GM19324 (cell line): ENCODE measurements at regions not wholly inside any gene's neighbourhood (a gene's known extent, or its start where the extent isn't known, plus 50 kb on each side); places are given as distances from the start of the nearest gene placed in this dataset.

Experiments used
- ATAC-seq: cut with Tn5 transposase; IDR thresholded peaks from one replicate; pipeline ENCODE4 v1.9.1; 2021; ENCODE audit warnings: mild to moderate bottlenecking, moderate library complexity; ENCODE audit not compliant: unreplicated experiment, low FRiP score

GRCh38 chr7:118072893-118073674 is 110.9 kb upstream of the LSM8 start:
- no peak for ATAC-seq

GRCh38 chr7:118075936-118076335 is 108.0 kb upstream of the LSM8 start:
- ATAC-seq: no peak

GRCh38 chr7:118076564-118076963 is 107.4 kb upstream of the LSM8 start:
- no peak for ATAC-seq

GRCh38 chr7:118078015-118078414 is 105.9 kb upstream of the LSM8 start:
- ATAC-seq: no peak

GRCh38 chr7:118079369-118079768 is 104.6 kb upstream of the LSM8 start:
- ATAC-seq: no peak

- ATAC-seq: no peak
Measured at GRCh38 chr7:118080947-118081346, 103.0 kb upstream of the LSM8 start.

- no peak for ATAC-seq
Measured at GRCh38 chr7:118082506-118082905, 101.5 kb upstream of the LSM8 start.

GRCh38 chr7:118085000-118085399 is 99.0 kb upstream of the LSM8 start:
- ATAC-seq: no peak

- ATAC-seq: no peak
Measured at GRCh38 chr7:118087126-118087525, 96.8 kb upstream of the LSM8 start.

GRCh38 chr7:118094044-118094443 is 89.9 kb upstream of the LSM8 start:
- no peak for ATAC-seq

GRCh38 chr7:118104812-118105441 is 79.0 kb upstream of the LSM8 start:
- ATAC-seq: no peak

GRCh38 chr7:118109607-118110006 is 74.4 kb upstream of the LSM8 start:
- ATAC-seq: no peak

- ATAC-seq: no peak
Measured at GRCh38 chr7:118110178-118110925, 73.6 kb upstream of the LSM8 start.

- ATAC-seq: no peak
Measured at GRCh38 chr7:118111347-118111746, 72.6 kb upstream of the LSM8 start.

- no peak for ATAC-seq
Measured at GRCh38 chr7:118114175-118114574, 69.8 kb upstream of the LSM8 start.

- peak; percentile 66 for ATAC-seq
Measured at GRCh38 chr7:118129041-118129795, 54.7 kb upstream of the LSM8 start.

- ATAC-seq: no peak
Measured at GRCh38 chr7:118132764-118133163, 51.2 kb upstream of the LSM8 start.
